ENCODE measurements at regions not wholly inside any gene's neighbourhood (a gene's known extent, or its start where the extent isn't known, plus 50 kb on each side); places are given as distances from the start of the nearest gene placed in this dataset.

GRCh38 chr10:10225136-10225676, 792.5 kb upstream of the CELF2 start:
- DNase-seq (ENCODE audit: low read depth in 2 of 2, low spot score in 1 of 2), result no peak

- no peak for DNase-seq (ENCODE audit: low read depth in 2 of 2, low spot score in 1 of 2)
These were observed 784.4 kb upstream of the CELF2 start for GRCh38 chr10:10233229-10233628.

- no peak for DNase-seq (ENCODE audit: low read depth in 2 of 2, low spot score in 1 of 2)
These were observed 782.7 kb upstream of the CELF2 start for GRCh38 chr10:10235003-10235402.

GRCh38 chr10:10247585-10247984, 770.1 kb upstream of the CELF2 start:
- no peak for DNase-seq (ENCODE audit: low read depth in 2 of 2, low spot score in 1 of 2)

GRCh38 chr10:10256860-10257259, 760.8 kb upstream of the CELF2 start:
- no peak for DNase-seq (ENCODE audit: low read depth in 2 of 2, low spot score in 1 of 2)

GRCh38 chr10:10259013-10259412, 758.7 kb upstream of the CELF2 start:
- DNase-seq (ENCODE audit: low read depth in 2 of 2, low spot score in 1 of 2), result no peak

- no peak for DNase-seq (ENCODE audit: low read depth in 2 of 2, low spot score in 1 of 2)
These were observed 747.3 kb upstream of the CELF2 start for GRCh38 chr10:10270126-10271050.

- DNase-seq (ENCODE audit: low read depth in 2 of 2, low spot score in 1 of 2), result no peak
These were observed 746.0 kb upstream of the CELF2 start for GRCh38 chr10:10271639-10272192.

GRCh38 chr10:10273661-10274060, 744.0 kb upstream of the CELF2 start:
- no peak for DNase-seq (ENCODE audit: low read depth in 2 of 2, low spot score in 1 of 2)

- DNase-seq (ENCODE audit: low read depth in 2 of 2, low spot score in 1 of 2), result no peak
These were observed 737.8 kb upstream of the CELF2 start for GRCh38 chr10:10279906-10280305.

- no peak for DNase-seq (ENCODE audit: low read depth in 2 of 2, low spot score in 1 of 2)
These were observed 725.2 kb upstream of the CELF2 start for GRCh38 chr10:10292501-10292900.

- no peak for DNase-seq (ENCODE audit: low read depth in 2 of 2, low spot score in 1 of 2)
These were observed 724.6 kb upstream of the CELF2 start for GRCh38 chr10:10293041-10293440.

GRCh38 chr10:10293481-10293951, 724.2 kb upstream of the CELF2 start:
- DNase-seq (ENCODE audit: low read depth in 2 of 2, low spot score in 1 of 2), result no peak

- DNase-seq (ENCODE audit: low read depth in 2 of 2, low spot score in 1 of 2), result no peak
These were observed 723.3 kb upstream of the CELF2 start for GRCh38 chr10:10294184-10294880.

GRCh38 chr10:10294881-10295529, 722.7 kb upstream of the CELF2 start:
- DNase-seq (ENCODE audit: low read depth in 2 of 2, low spot score in 1 of 2), result no peak

GRCh38 chr10:10295537-10295936, 722.1 kb upstream of the CELF2 start:
- DNase-seq (ENCODE audit: low read depth in 2 of 2, low spot score in 1 of 2), result no peak

GRCh38 chr10:10302689-10303088, 715.0 kb upstream of the CELF2 start:
- DNase-seq (ENCODE audit: low read depth in 2 of 2, low spot score in 1 of 2), result no peak

GRCh38 chr10:10307036-10307435, 710.6 kb upstream of the CELF2 start:
- no peak for DNase-seq (ENCODE audit: low read depth in 2 of 2, low spot score in 1 of 2)

- no peak for DNase-seq (ENCODE audit: low read depth in 2 of 2, low spot score in 1 of 2)
These were observed 710.1 kb upstream of the CELF2 start for GRCh38 chr10:10307551-10307950.

GRCh38 chr10:10310498-10310897, 707.2 kb upstream of the CELF2 start:
- DNase-seq (ENCODE audit: low read depth in 2 of 2, low spot score in 1 of 2), result no peak

- DNase-seq (ENCODE audit: low read depth in 2 of 2, low spot score in 1 of 2), result no peak
These were observed 705.7 kb upstream of the CELF2 start for GRCh38 chr10:10311966-10312365.
